ENCODE measurements at regions not wholly inside any gene's neighbourhood (a gene's known extent, or its start where the extent isn't known, plus 50 kb on each side); places are given as distances from the start of the nearest gene placed in this dataset.

DNA sequence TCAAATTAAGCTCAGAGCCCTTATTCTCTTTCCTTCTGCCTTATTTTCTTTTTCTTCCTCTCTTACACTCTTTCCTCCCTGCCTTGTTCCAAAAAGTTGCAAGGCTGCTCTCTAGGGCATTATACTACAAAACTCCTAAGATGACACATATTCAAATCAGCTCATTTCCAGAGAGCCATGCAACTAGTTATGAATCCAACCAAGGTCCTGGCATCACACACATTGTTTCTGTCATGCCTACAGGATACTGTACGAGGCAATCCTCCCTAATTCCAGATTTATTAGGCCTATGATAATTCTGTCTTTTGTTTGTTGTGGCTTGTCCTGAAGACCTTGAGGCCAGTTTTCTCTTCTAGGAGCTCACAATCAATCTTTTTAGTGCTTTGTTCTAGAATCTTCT, 87.0 kb upstream of the TBCA start:
- FAIRE-seq (no peak), ATAC-seq (no peak), DNase-seq (ENCODE audit: low read depth, low spot score) (no peak)
- Histone ChIP-seq H3K4me1 (ENCODE audit: control insufficient read depth, insufficient read depth, low read length) (no peaks in the 10 kb centered on the region), H3K9ac (ENCODE audit: control insufficient read depth, insufficient read depth, low read length) (no peak overlapping the region), H3K4me2 (ENCODE audit: control insufficient read depth, insufficient read depth) (no peak overlapping the region), H3K36me3 (ENCODE audit: control insufficient read depth in 2 of 2, insufficient read depth in 2 of 2, low read length in 1 of 2) (no peaks in the 10 kb centered on the region), H3K27ac (ENCODE audit: control insufficient read depth, insufficient read depth) (no peak overlapping the region), H3K9me3 (replicated peaks; ENCODE audit: control insufficient read depth, insufficient read depth, low read length) (no peaks in the 10 kb centered on the region), H3K27me3 (replicated peaks in 1 of 2; ENCODE audit: control insufficient read depth in 2 of 2, insufficient read depth in 2 of 2, low read length in 1 of 2) (no peaks in the 10 kb centered on the region), H3K4me3 (no peak overlapping the region), H4K20me1 (ENCODE audit: control insufficient read depth, insufficient read depth) (no peaks in the 10 kb centered on the region), H3K79me2 (ENCODE audit: control insufficient read depth, insufficient read depth, low read length) (no peaks in the 10 kb centered on the region), H2AFZ (ENCODE audit: control insufficient read depth, low read depth, low read length) (no peak overlapping the region)
- no peak for TF ChIP-seq ASH2L (IDR thresholded peaks at IDR 0.05; ENCODE audit: borderline replicate concordance, low read depth)
- no peak for TF ChIP-seq KDM1A (IDR thresholded peaks at IDR 0.05; ENCODE audit: borderline replicate concordance)
- TF ChIP-seq RFX5 (IDR thresholded peaks at IDR 0.05; ENCODE audit: low read depth, low read length): no peak
- TF ChIP-seq EED (IDR thresholded peaks at IDR 0.05; ENCODE audit: low read depth): no peak
- TF ChIP-seq NFYB (IDR thresholded peaks at IDR 0.05; ENCODE audit: insufficient read depth, low read depth, low read length): no peak
- TF ChIP-seq MAX (IDR thresholded peaks at IDR 0.05; ENCODE audit: low read depth, low read length): no peak
- no peak for TF ChIP-seq SKIL (IDR thresholded peaks at IDR 0.05; ENCODE audit: low read depth, poor library complexity, severe bottlenecking)
- no peak for TF ChIP-seq DPF2 (IDR thresholded peaks at IDR 0.05)
- TF ChIP-seq LARP7 (IDR thresholded peaks at IDR 0.05): no peak
- no peak for TF ChIP-seq GABPA (IDR thresholded peaks at IDR 0.05; ENCODE audit: low read depth)
- TF ChIP-seq SMAD5 (IDR thresholded peaks at IDR 0.05; ENCODE audit: low read depth): no peak
- SMC1A ChIA-PET (ENCODE audit: uncharacterized antibody, unreplicated experiment): interaction anchor here (0.8 to 3.1 kb wide), 12 partner anchors 9 to 303 kb away, joined by 3 to 14 read pairs (median 4); no protein-coding TSS in a partner anchor
- POLR2A ChIA-PET: interaction anchor here (1.0 to 2.1 kb wide), 4 partner anchors 10 to 16 kb away, joined by 3 to 10 read pairs (median 4); no protein-coding TSS in a partner anchor
- BruUV-seq (replicated peaks): no TSS peak
- intact Hi-C loops (cut with micrococcal nuclease; ENCODE audit: unreplicated experiment) (loop anchor here (10.0 kb wide), 1 partner anchor 112 kb away; no protein-coding TSS in a partner anchor), in situ Hi-C loops (cut with MboI) (no loop called here)
- CTCF ChIA-PET: interaction anchor here (1.1 to 2.8 kb wide), 6 partner anchors 8 to 303 kb away, joined by 3 to 9 read pairs (median 5); no protein-coding TSS in a partner anchor
- RAD21 ChIA-PET (ENCODE audit: unreplicated experiment): interaction anchor here (1.3 to 2.7 kb wide), 3 partner anchors 10 to 302 kb away, joined by 3 to 12 read pairs (median 8); no protein-coding TSS in a partner anchor
- WGBS (ENCODE audit: insufficient coverage, insufficient replicate concordance, low lambda C conversion rate, missing lambda C conversion rate): 38% methylated on average over 1 of the region's 1 CpG
